ENCODE measurements at regions not wholly inside any gene's neighbourhood (a gene's known extent, or its start where the extent isn't known, plus 50 kb on each side); places are given as distances from the start of the nearest gene placed in this dataset.

GRCh38 chr14:71321574-71322315, 414.5 kb downstream of the PCNX1 start:
- DNase-seq (ENCODE audit: extremely low read depth, low read depth) = no peak

DNA sequence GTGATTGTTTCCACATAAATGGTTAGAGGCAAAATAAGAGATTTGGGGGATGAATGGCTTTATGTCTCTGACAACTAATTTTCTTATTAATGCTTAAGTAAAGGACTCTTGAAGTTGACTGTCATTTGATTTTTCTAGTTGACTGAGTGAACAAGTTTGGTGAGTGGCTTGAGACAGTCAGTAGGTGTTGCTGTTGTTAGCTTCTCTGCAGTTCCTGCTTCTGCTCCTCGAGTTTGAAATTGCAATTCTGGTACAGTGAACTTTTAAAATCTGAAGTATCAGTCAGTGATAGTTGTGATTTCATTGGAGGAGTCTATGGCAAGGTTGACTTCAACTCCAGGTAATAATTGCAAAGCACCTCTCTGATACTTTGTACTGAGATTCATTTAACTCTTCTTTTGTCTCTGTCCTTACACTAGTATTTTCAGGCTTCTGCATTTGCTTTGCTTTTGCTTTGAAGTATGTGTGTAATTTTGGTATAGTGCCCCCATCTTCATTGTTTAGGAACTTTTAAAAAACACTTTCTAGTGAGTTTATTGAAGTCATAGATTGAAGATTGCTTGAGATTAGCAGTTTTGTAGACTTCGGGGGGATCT, 415.5 kb downstream of the PCNX1 start:
- no peak for DNase-seq (ENCODE audit: extremely low read depth, low read depth)

DNA sequence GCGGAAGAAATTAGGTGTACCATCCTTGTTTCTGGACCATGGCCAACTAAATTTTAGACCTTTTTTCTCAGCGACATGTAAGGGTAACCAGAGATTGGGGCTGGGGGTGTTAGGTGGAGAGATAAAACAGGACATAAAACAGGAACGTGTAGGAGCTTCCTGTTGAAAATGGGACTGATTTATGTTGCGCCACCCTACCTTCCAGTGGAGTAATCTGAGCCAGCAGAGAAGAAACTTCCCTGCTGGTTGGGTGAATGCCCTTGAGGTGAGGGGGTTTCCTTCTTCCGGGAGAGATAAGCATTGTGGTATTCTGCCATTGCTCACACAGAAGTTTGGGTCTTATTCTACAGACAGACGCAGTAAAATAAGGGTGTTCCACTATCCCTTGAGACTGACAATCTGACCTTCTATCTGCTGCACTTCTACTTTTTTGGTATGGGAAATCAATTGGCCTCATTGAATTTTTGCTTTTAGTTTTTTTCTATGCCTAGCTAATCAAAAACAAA, 417.6 kb downstream of the PCNX1 start:
- no peak for DNase-seq (ENCODE audit: extremely low read depth, low read depth)

- DNase-seq (ENCODE audit: extremely low read depth, low read depth) = no peak
Observed at GRCh38 chr14:71327691-71328090, 420.4 kb downstream of the PCNX1 start.

GRCh38 chr14:71328183-71328582, 420.9 kb downstream of the PCNX1 start:
- DNase-seq (ENCODE audit: extremely low read depth, low read depth) = no peak

DNA sequence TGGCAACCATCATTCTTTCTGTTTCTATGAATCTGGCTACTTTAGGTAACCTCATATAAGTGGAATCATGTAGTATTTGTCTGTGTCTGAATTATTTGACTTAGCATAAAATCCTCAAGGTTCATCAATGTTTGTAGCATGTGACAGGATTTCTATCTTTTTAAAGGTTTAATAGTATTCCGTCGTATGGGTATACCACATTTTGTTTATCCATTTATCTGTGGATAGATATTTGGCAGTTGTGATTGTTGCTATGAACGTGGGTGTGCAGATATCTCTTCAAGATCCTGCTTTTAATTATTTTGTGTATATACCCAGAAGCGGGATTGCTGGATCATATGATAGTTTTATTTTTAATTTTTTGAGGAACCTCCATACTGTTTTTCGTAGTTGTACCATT, 421.7 kb downstream of the PCNX1 start:
- no peak for DNase-seq (ENCODE audit: extremely low read depth, low read depth)

DNA sequence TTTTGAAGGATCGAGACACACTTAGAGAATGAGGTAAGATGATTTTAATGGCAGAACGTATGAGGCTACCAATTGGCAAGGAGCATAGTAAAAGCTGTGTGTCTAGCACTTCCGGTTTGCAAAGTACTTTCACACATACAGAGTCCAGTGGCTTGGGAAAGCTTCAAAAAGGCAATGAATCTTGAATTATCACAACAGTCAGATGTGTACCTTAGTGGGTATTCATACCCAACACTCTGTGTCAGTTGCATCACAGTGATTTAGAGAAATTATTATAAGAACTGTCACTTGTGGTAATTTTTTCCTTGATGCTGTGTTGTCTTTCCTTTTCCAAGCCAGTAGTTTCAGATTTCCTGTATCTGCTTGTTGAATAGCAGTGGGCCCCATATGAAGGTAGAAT, 424.1 kb downstream of the PCNX1 start:
- no peak for DNase-seq (ENCODE audit: extremely low read depth, low read depth)

- no peak for DNase-seq (ENCODE audit: extremely low read depth, low read depth)
Observed at GRCh38 chr14:71332476-71332875, 425.2 kb downstream of the PCNX1 start.

GRCh38 chr14:71333705-71334104, 426.4 kb downstream of the PCNX1 start:
- no peak for DNase-seq (ENCODE audit: extremely low read depth, low read depth)

GRCh38 chr14:71336489-71337192, 429.4 kb downstream of the PCNX1 start:
- no peak for DNase-seq (ENCODE audit: extremely low read depth, low read depth)

GRCh38 chr14:71338153-71338552, 430.9 kb downstream of the PCNX1 start:
- DNase-seq (ENCODE audit: extremely low read depth, low read depth) = no peak

DNA sequence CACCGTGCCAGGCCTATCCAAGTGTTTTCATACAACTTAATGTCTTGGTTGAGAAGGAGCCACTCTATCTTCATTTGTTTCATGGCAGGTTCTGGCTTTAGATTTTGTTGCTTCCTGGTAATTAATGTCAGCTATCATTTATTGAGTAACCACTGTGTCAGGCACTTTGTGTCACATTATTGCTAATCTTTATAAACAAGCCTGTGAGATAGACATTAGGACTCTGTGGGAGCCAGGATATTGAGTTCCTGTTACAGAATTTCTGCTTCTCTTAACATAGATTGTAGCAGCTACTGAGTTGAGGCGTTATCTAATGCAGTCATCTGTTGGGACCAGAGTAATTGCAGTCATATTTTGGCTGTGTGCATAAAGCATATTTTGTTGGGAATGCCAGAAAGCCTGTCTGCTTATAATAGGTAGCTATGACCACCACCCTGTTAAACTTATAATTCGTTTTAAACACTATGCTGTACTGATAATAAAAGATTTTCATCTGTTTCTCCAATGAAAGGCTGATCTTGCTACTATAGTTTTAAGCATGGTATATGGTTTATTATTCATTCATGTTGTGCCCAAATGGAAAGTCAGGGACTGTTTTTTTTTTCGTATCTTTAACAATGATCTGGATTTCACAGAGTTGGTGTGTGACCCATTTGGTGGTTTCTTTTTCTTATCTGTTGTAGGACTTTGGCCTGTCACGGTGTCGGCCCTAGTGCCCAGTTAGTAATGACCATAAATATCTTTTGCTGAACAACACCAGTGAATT, 432.6 kb downstream of the PCNX1 start:
- no peak for DNase-seq (ENCODE audit: extremely low read depth, low read depth)

GRCh38 chr14:71341156-71341555, 433.9 kb downstream of the PCNX1 start:
- no peak for DNase-seq (ENCODE audit: extremely low read depth, low read depth)

- DNase-seq (ENCODE audit: extremely low read depth, low read depth) = no peak
Observed at GRCh38 chr14:71343724-71344123, 436.5 kb downstream of the PCNX1 start.

GRCh38 chr14:71344506-71344905, 437.2 kb downstream of the PCNX1 start:
- no peak for DNase-seq (ENCODE audit: extremely low read depth, low read depth)

- DNase-seq (ENCODE audit: extremely low read depth, low read depth) = no peak
Observed at GRCh38 chr14:71346685-71347084, 439.4 kb downstream of the PCNX1 start.

- no peak for DNase-seq (ENCODE audit: extremely low read depth, low read depth)
Observed at GRCh38 chr14:71348394-71348793, 441.1 kb downstream of the PCNX1 start.

- no peak for DNase-seq (ENCODE audit: extremely low read depth, low read depth)
Observed at GRCh38 chr14:71348817-71349216, 441.6 kb downstream of the PCNX1 start.

- DNase-seq (ENCODE audit: extremely low read depth, low read depth) = no peak
Observed at GRCh38 chr14:71354142-71354541, 446.9 kb downstream of the PCNX1 start.

DNA sequence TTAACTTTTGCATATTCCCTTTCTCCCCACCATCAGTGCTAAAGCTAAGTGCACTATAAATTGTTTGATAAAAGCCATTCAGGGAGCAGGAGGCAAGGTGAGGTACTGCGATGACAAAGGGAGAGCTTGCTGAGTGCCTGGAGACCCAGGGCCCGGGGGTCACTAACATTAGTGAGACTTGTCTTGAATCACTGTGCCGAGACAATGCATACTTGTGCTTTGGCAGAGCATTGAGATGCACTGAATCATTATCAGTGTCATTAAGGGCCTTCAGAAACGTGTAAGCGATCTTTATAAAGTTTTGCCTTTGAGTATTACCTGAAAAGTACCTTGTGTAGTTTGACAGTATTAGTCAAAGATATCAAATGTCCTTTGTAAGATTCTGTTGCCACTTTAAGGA, 447.5 kb downstream of the PCNX1 start:
- no peak for DNase-seq (ENCODE audit: extremely low read depth, low read depth)

Data from NCI-H460 (cell line).